A673 (cell line): ENCODE measurements at regions not wholly inside any gene's neighbourhood (a gene's known extent, or its start where the extent isn't known, plus 50 kb on each side); places are given as distances from the start of the nearest gene placed in this dataset.

Source experiments
- BruUV-seq: library from RNA; stranded (reverse); fragments of 400-500 nt; replicated peaks from 2 replicates; lab custom pipeline; 2021; lab: Mats Ljungman, UMichigan
- CTCF ChIA-PET: fragments of 300-600 bp; sonication (Branson Sonifier 250); formaldehyde crosslinking; loops from one replicate; lab custom pipeline; 2022; ENCODE audit warnings: antibody characterized with exemption; lab: Charles Lee
- POLR2A ChIA-PET: fragments of 300-600 bp; sonication (Branson Sonifier 250); formaldehyde crosslinking; loops from one replicate; lab custom pipeline; 2022; ENCODE audit warnings: antibody characterized with exemption; ENCODE audit not compliant: low non-redundant PET; lab: Charles Lee
- DNase-seq: peaks from one replicate; pipeline ENCODE4 v3.0.0-alpha.2; 2015; ENCODE audit warnings: low spot score
- H3K27ac ChIP-seq: fragments of 200-600 bp; sonication (generic); 2 replicates; pipeline ENCODE4 v1.5.1; 2016; ENCODE audit warnings: mixed run types, low read depth, mild to moderate bottlenecking, mixed read lengths, antibody characterized with exemption, low read length; ENCODE audit not compliant: poor library complexity, severe bottlenecking
- H3K27me3 ChIP-seq: fragments of 200-600 bp; sonication (generic); replicated peaks from 2 replicates; pipeline ENCODE4 v1.6.1; 2017; ENCODE audit warnings: mixed run types, low read depth, mild to moderate bottlenecking, mixed read lengths, antibody characterized with exemption, low read length; ENCODE audit not compliant: insufficient read depth, poor library complexity
- H3K36me3 ChIP-seq: fragments of 200-600 bp; sonication (generic); 2 replicates; pipeline ENCODE4 v1.6.1; 2016; ENCODE audit warnings: mixed run types, mild to moderate bottlenecking, mixed read lengths, antibody characterized with exemption, low read length; ENCODE audit not compliant: insufficient read depth, poor library complexity, severe bottlenecking
- H3K4me1 ChIP-seq: fragments of 200-600 bp; sonication (generic); 2 replicates; pipeline ENCODE4 v1.6.1; 2017; ENCODE audit warnings: mixed run types, mild to moderate bottlenecking, mixed read lengths, antibody characterized with exemption, low read length; ENCODE audit not compliant: insufficient read depth, poor library complexity, severe bottlenecking
- H3K4me3 ChIP-seq: fragments of 200-600 bp; sonication (generic); 2 replicates; pipeline ENCODE4 v1.5.1; 2016; ENCODE audit warnings: low read depth, mixed run types, mild to moderate bottlenecking, mixed read lengths, low read length; ENCODE audit not compliant: poor library complexity, severe bottlenecking
- H3K9me3 ChIP-seq: fragments of 200-600 bp; sonication (generic); 2 replicates; pipeline ENCODE4 v1.6.1; 2016; ENCODE audit warnings: mixed run types, low read depth, mild to moderate bottlenecking, mixed read lengths, antibody characterized with exemption, low read length; ENCODE audit not compliant: poor library complexity, severe bottlenecking
- EZH2 ChIP-seq: fragments of 200-600 bp; sonication (generic); IDR thresholded peaks from 2 replicates; pipeline ENCODE4 v1.6.1; 2017; ENCODE audit warnings: borderline replicate concordance, low read depth, mild to moderate bottlenecking, mixed read lengths, antibody characterized with exemption, low read length; ENCODE audit not compliant: poor library complexity, severe bottlenecking
- intact Hi-C: fragments of 100-400 bp; cut with micrococcal nuclease; formaldehyde crosslinking; loops from one replicate; pipeline ENCODE4 v1.10.0; 2022; ENCODE audit not compliant: unreplicated experiment
- TF ChIP-seq, protein P1 (sequence below): fragments of 300-800, 200-600 bp; sonication (generic); conservative IDR thresholded peaks from 2 replicates; pipeline ENCODE4 v1.5.1; 2017; ENCODE audit warnings: low read depth, mild to moderate bottlenecking, antibody characterized with exemption, low read length, moderate library complexity, mixed read lengths

DNA sequence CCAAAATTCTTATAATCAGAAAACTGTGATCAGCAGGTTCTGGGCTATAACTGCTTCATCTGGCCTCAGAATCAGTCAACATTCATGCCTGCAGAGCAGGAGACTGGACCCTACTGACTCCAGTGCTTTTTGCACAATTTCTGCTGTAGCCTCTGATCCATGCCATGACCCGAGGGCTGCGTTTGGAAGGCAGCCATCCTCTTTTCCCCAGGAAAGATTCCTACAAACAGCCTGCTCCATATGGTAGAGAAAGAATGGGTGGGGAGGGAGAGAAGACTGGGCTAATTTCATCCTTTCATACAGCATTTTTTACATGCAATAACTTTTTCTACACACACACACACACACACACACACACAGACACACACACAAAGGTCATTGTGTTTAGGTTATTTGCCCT, 133.0 kb upstream of the MMADHC start:
- BruUV-seq, result no TSS peak
- Histone ChIP-seq H3K4me3 (no peak overlapping the region), H3K9me3 (no peaks in the 10 kb centered on the region), H3K27ac (no peak overlapping the region), H3K4me1 (peaks cover 16% of the 10 kb centered on the region), H3K36me3 (no peaks in the 10 kb centered on the region), H3K27me3 (peaks cover 9% of the 10 kb centered on the region)
- TF ChIP-seq EZH2, result no peak
- TF ChIP-seq, protein P1, sequence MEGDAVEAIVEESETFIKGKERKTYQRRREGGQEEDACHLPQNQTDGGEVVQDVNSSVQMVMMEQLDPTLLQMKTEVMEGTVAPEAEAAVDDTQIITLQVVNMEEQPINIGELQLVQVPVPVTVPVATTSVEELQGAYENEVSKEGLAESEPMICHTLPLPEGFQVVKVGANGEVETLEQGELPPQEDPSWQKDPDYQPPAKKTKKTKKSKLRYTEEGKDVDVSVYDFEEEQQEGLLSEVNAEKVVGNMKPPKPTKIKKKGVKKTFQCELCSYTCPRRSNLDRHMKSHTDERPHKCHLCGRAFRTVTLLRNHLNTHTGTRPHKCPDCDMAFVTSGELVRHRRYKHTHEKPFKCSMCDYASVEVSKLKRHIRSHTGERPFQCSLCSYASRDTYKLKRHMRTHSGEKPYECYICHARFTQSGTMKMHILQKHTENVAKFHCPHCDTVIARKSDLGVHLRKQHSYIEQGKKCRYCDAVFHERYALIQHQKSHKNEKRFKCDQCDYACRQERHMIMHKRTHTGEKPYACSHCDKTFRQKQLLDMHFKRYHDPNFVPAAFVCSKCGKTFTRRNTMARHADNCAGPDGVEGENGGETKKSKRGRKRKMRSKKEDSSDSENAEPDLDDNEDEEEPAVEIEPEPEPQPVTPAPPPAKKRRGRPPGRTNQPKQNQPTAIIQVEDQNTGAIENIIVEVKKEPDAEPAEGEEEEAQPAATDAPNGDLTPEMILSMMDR, result no peak
- ChIA-PET CTCF (no interaction called here), POLR2A (no interaction called here)
- no peak for DNase-seq
- intact Hi-C loops, result no loop called here

DNA sequence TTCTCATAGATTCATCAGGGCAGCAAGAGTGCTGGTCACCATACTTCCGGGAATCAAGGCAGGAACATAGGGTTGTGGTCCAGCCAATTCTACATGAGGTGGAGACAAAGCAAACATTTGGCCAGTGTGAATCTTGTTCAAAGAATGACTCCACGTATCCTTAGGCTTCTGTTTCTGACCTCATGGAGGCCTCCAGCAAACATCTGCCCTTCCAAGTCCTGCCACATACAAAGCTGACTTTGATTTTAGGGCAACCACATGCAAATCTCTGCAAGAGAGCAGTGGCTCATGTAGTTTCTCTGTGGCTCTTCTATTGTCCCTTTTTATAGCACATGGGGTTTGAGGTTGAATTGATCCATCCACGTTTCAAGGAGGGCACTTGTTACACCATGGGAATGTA, 132.1 kb upstream of the MMADHC start:
- Histone ChIP-seq H3K27me3 (peaks cover 6% of the 10 kb centered on the region), H3K4me1 (peaks cover 9% of the 10 kb centered on the region), H3K9me3 (no peaks in the 10 kb centered on the region), H3K36me3 (no peaks in the 10 kb centered on the region), H3K4me3 (no peak overlapping the region), H3K27ac (no peak overlapping the region)
- CTCF ChIA-PET, result no interaction called here
- POLR2A ChIA-PET, result no interaction called here
- no TSS peak for BruUV-seq
- TF ChIP-seq, protein P1, result no peak
- DNase-seq, result no peak
- intact Hi-C loops, result no loop called here

DNA sequence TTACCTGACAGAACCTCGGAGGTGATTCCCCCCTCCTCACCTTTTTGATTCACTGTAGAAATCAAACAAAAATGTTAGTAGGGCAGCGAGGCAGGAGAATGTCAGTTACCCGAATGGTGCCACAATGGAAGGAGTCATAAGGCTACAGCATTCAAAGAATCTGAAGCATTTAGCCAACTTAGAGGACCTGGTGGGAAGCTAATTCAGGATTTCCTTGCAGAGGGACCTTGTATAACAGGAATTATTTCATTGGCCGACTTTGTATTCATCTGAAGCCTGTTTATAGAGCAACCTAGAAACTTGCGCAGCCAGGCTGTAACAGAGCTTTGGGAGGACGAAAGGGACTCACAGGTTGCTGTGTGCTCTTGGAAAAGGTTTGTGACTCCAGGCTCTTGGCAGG, 129.1 kb upstream of the MMADHC start:
- POLR2A ChIA-PET, result no interaction called here
- no TSS peak for BruUV-seq

More for the DNA sequence above, 129.1 kb upstream of the MMADHC start:
- no peak for TF ChIP-seq EZH2
- TF ChIP-seq, protein P1, result no peak
- Histone ChIP-seq H3K27me3 (no peaks in the 10 kb centered on the region), H3K36me3 (no peaks in the 10 kb centered on the region), H3K4me1 (peaks cover 9% of the 10 kb centered on the region), H3K4me3 (no peak overlapping the region), H3K9me3 (no peaks in the 10 kb centered on the region), H3K27ac (no peak overlapping the region)
- CTCF ChIA-PET, result no interaction called here
- intact Hi-C loops, result no loop called here
- no peak for DNase-seq
